GM13976 (cell line): ENCODE measurements at regions not wholly inside any gene's neighbourhood (a gene's known extent, or its start where the extent isn't known, plus 50 kb on each side); places are given as distances from the start of the nearest gene placed in this dataset.

Experiments
- DNase-seq: peaks from one replicate; pipeline ENCODE4 v3.0.0; 2012; ENCODE audit warnings: low spot score
- in situ Hi-C: fragments of 300-500 bp; cut with MboI; formaldehyde crosslinking; loops from one replicate; pipeline ENCODE4 v1.12.0; 2022; ENCODE audit warnings: low sequenced_read_pairs, mixed read lengths, inconsistent platforms; ENCODE audit not compliant: unreplicated experiment
- TF ChIP-seq, protein P1 (sequence below): IDR thresholded peaks from 2 replicates; pipeline ENCODE4 v1.5.1; 2012; ENCODE audit warnings: borderline replicate concordance, mild to moderate bottlenecking; ENCODE audit not compliant: insufficient read depth; ENCODE audit errors: extremely low read depth, missing control alignments, control extremely low read depth

GRCh38 chr1:30011970-30012369, 711.4 kb downstream of the MATN1 start:
- no peak for DNase-seq
- in situ Hi-C loops: no loop called here
- TF ChIP-seq, protein P1, sequence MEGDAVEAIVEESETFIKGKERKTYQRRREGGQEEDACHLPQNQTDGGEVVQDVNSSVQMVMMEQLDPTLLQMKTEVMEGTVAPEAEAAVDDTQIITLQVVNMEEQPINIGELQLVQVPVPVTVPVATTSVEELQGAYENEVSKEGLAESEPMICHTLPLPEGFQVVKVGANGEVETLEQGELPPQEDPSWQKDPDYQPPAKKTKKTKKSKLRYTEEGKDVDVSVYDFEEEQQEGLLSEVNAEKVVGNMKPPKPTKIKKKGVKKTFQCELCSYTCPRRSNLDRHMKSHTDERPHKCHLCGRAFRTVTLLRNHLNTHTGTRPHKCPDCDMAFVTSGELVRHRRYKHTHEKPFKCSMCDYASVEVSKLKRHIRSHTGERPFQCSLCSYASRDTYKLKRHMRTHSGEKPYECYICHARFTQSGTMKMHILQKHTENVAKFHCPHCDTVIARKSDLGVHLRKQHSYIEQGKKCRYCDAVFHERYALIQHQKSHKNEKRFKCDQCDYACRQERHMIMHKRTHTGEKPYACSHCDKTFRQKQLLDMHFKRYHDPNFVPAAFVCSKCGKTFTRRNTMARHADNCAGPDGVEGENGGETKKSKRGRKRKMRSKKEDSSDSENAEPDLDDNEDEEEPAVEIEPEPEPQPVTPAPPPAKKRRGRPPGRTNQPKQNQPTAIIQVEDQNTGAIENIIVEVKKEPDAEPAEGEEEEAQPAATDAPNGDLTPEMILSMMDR: no peak

GRCh38 chr1:30010506-30011106, 712.8 kb downstream of the MATN1 start:
- TF ChIP-seq, protein P1: no peak
- in situ Hi-C loops: no loop called here
- DNase-seq: no peak

- DNase-seq: no peak
- TF ChIP-seq, protein P1: no peak
- in situ Hi-C loops: no loop called here
These were observed 713.7 kb downstream of the MATN1 start for GRCh38 chr1:30009720-30010119.

- DNase-seq: no peak
- in situ Hi-C loops: no loop called here
- TF ChIP-seq, protein P1: no peak
These were observed 714.3 kb downstream of the MATN1 start for GRCh38 chr1:30008998-30009657.

- TF ChIP-seq, protein P1: no peak
- in situ Hi-C loops: no loop called here
- no peak for DNase-seq
These were observed 714.9 kb downstream of the MATN1 start for GRCh38 chr1:30008372-30008997.

- TF ChIP-seq, protein P1: no peak
- no peak for DNase-seq
- in situ Hi-C loops: no loop called here
These were observed 717.3 kb downstream of the MATN1 start for GRCh38 chr1:30005972-30006619.
